Panc1 (cell line): ENCODE measurements at regions not wholly inside any gene's neighbourhood (a gene's known extent, or its start where the extent isn't known, plus 50 kb on each side); places are given as distances from the start of the nearest gene placed in this dataset.

Source experiments
- ATAC-seq: fragments of 200-7000 bp; cut with Tn5 transposase; 2 replicates; pipeline ENCODE4 v1.9.1; 2020; ENCODE audit warnings: mild to moderate bottlenecking, moderate library complexity
- BruUV-seq: library from RNA; stranded (reverse); fragments of 400-500 nt; replicated peaks from 2 replicates; lab custom pipeline; 2021; lab: Mats Ljungman, UMichigan
- CTCF ChIA-PET: fragments of 300-600 bp; sonication (Branson Sonifier 250); formaldehyde crosslinking; loops from one replicate; lab custom pipeline; 2022; ENCODE audit warnings: antibody characterized with exemption; lab: Charles Lee
- POLR2A ChIA-PET: fragments of 300-600 bp; sonication (Branson Sonifier 250); formaldehyde crosslinking; loops from one replicate; lab custom pipeline; 2022; ENCODE audit warnings: antibody characterized with exemption; lab: Charles Lee
- DNase-seq: peaks from one replicate; pipeline ENCODE4 v3.0.0-alpha.2; 2010; ENCODE audit warnings: low read depth, low spot score
- H3K27ac ChIP-seq: 2 replicates; pipeline ENCODE4 v1.5.1; 2011; ENCODE audit warnings: mild to moderate bottlenecking, low read length, inconsistent platforms
- H3K27me3 ChIP-seq: fragments of 200-500 bp; sonication (Bioruptor generic); 2 replicates; pipeline ENCODE4 v1.6.0; 2014; ENCODE audit warnings: low read length, inconsistent platforms; ENCODE audit not compliant: control insufficient read depth, insufficient read depth
- H3K36me3 ChIP-seq: fragments of 200-500 bp; sonication (Bioruptor generic); 2 replicates; pipeline ENCODE4 v1.5.1; 2014; ENCODE audit warnings: inconsistent platforms, mild to moderate bottlenecking, low read length, moderate library complexity; ENCODE audit not compliant: control insufficient read depth, insufficient read depth
- H3K4me1 ChIP-seq: 2 replicates; pipeline ENCODE4 v1.5.1; 2011; ENCODE audit warnings: inconsistent platforms, mild to moderate bottlenecking, low read length, moderate library complexity; ENCODE audit not compliant: control insufficient read depth, insufficient read depth
- H3K4me3 ChIP-seq, 2 experiments: 2 replicates each; pipeline ENCODE4 v1.5.1; 2011 to 2012; ENCODE audit warnings: low read depth in 2 of 2, low read length in 2 of 2, mild to moderate bottlenecking in 2 of 2, inconsistent platforms in 1 of 2, moderate library complexity in 1 of 2
- H3K9me3 ChIP-seq: fragments of 200-500 bp; sonication (Bioruptor generic); 2 replicates; pipeline ENCODE4 v1.5.1; 2014; ENCODE audit warnings: low read depth, mild to moderate bottlenecking, inconsistent platforms, low read length, moderate library complexity; ENCODE audit not compliant: control insufficient read depth, insufficient read depth
- CTCF ChIP-seq: fragments of 450-650 bp; IDR thresholded peaks from 2 replicates; pipeline ENCODE4 v1.5.1; 2017; ENCODE audit warnings: mild to moderate bottlenecking
- POLR2AphosphoS5 ChIP-seq: IDR thresholded peaks from 2 replicates; pipeline ENCODE4 v1.6.1; 2012; ENCODE audit warnings: mild to moderate bottlenecking, low read depth, low read length, moderate library complexity
- SIN3A ChIP-seq: IDR thresholded peaks from 2 replicates; pipeline ENCODE4 v1.6.1; 2012; ENCODE audit warnings: low read depth, mild to moderate bottlenecking, low read length, moderate library complexity, borderline replicate concordance; ENCODE audit not compliant: insufficient read depth
- TCF7L2 ChIP-seq: IDR thresholded peaks from 2 replicates; pipeline ENCODE4 v1.6.1; 2011; ENCODE audit warnings: mild to moderate bottlenecking, low read depth, low read length, inconsistent platforms
- in situ Hi-C: cut with HindIII; loops from 2 replicates; pipeline ENCODE4 v1.10.0; 2016; ENCODE audit warnings: low sequenced_read_pairs, low pct_unique_long_range_greater_than_20kb
- intact Hi-C: fragments of 100-400 bp; cut with micrococcal nuclease; formaldehyde crosslinking; loops from one replicate; pipeline ENCODE4 v1.10.0; 2022; ENCODE audit not compliant: unreplicated experiment
- TF ChIP-seq, protein P1 (sequence below), 2 experiments: IDR thresholded peaks; 2 replicates each; pipeline ENCODE4 v1.6.1; 2011 to 2012; ENCODE audit warnings: low read depth in 2 of 2, control low read depth in 1 of 2, low read length in 1 of 2, mild to moderate bottlenecking in 1 of 2, moderate library complexity in 1 of 2; ENCODE audit not compliant: insufficient read depth in 1 of 2

DNA sequence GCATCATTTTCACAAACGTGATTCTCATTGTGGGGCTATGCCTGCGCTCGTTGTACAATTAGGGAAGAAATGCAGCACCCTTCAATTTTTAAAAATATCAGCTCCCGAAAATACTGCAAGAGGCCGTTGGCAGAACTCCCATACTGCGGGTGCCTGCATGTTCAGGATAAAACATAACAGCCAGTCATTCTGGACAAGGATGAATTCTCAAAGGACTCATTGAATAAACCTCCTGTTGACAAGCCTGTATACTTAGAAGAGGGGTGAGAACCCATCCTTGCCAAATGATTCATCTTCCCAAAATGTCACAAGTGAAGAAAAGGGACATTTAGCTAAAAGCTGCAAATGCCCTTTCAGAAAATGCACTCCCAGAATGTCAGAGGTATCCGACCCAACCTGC is 141.9 kb downstream of the CSNK2A3 start:
- Histone ChIP-seq H3K27me3 (peaks cover 16% of the 10 kb centered on the region), H3K4me3 (no peak overlapping the region), H3K36me3 (no peaks in the 10 kb centered on the region), H3K9me3 (no peaks in the 10 kb centered on the region), H3K4me1 (no peaks in the 10 kb centered on the region), H3K27ac (no peak overlapping the region)
- intact Hi-C loops (no loop called here), in situ Hi-C loops (no loop called here)
- no peak for TF ChIP-seq SIN3A
- no peak for TF ChIP-seq POLR2AphosphoS5
- no peak for TF ChIP-seq TCF7L2
- TF ChIP-seq CTCF = no peak
- TF ChIP-seq, protein P1, sequence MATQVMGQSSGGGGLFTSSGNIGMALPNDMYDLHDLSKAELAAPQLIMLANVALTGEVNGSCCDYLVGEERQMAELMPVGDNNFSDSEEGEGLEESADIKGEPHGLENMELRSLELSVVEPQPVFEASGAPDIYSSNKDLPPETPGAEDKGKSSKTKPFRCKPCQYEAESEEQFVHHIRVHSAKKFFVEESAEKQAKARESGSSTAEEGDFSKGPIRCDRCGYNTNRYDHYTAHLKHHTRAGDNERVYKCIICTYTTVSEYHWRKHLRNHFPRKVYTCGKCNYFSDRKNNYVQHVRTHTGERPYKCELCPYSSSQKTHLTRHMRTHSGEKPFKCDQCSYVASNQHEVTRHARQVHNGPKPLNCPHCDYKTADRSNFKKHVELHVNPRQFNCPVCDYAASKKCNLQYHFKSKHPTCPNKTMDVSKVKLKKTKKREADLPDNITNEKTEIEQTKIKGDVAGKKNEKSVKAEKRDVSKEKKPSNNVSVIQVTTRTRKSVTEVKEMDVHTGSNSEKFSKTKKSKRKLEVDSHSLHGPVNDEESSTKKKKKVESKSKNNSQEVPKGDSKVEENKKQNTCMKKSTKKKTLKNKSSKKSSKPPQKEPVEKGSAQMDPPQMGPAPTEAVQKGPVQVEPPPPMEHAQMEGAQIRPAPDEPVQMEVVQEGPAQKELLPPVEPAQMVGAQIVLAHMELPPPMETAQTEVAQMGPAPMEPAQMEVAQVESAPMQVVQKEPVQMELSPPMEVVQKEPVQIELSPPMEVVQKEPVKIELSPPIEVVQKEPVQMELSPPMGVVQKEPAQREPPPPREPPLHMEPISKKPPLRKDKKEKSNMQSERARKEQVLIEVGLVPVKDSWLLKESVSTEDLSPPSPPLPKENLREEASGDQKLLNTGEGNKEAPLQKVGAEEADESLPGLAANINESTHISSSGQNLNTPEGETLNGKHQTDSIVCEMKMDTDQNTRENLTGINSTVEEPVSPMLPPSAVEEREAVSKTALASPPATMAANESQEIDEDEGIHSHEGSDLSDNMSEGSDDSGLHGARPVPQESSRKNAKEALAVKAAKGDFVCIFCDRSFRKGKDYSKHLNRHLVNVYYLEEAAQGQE (IDR thresholded peaks at IDR 0.05; ENCODE audit: insufficient read depth in 1 of 2, low read depth in 2 of 2, low read length in 1 of 2) = no peak
- ChIA-PET POLR2A (no interaction called here), CTCF (no interaction called here)
- no peak for DNase-seq
- ATAC-seq = no peak
- no TSS peak for BruUV-seq

DNA sequence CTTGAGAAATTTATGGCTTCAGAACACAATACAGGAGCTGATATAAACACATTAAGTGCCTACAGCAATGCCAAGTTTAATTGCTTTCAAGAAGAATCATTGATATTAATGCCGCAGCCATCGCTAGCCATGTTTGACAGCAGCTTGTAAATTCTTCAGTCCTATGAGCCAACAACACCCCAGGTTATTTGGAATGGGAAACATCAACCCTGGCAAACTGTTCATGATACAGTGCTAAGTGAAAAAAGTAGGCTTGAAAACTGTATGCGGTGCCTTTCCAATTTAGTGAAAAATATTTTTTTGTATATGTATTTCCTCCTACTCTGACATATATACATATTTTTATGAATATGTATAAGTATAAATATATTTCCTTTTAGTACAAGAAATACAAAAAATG is 142.6 kb downstream of the CSNK2A3 start:
- no peak for TF ChIP-seq TCF7L2
- TF ChIP-seq, protein P1 (IDR thresholded peaks at IDR 0.05; ENCODE audit: insufficient read depth in 1 of 2, low read depth in 2 of 2, low read length in 1 of 2) = no peak
- TF ChIP-seq POLR2AphosphoS5 = no peak
- TF ChIP-seq CTCF = no peak
- no peak for TF ChIP-seq SIN3A
- Histone ChIP-seq H3K36me3 (no peaks in the 10 kb centered on the region), H3K4me3 (no peak overlapping the region), H3K27me3 (peaks cover 19% of the 10 kb centered on the region), H3K4me1 (no peaks in the 10 kb centered on the region), H3K9me3 (no peaks in the 10 kb centered on the region), H3K27ac (no peak overlapping the region)
- in situ Hi-C loops = no loop called here
- POLR2A ChIA-PET = no interaction called here
- CTCF ChIA-PET = no interaction called here
- intact Hi-C loops = no loop called here
- no peak for ATAC-seq
- BruUV-seq = no TSS peak
- DNase-seq = no peak
